Activated CD4-positive, alpha-beta T cell treated with anti-CD3 and anti-CD28 coated beads, Interleukin-2, amount 10 ng/mL, durations not matched to agents 7 days and 5 days (primary cell): ENCODE measurements at regions not wholly inside any gene's neighbourhood (a gene's known extent, or its start where the extent isn't known, plus 50 kb on each side); places are given as distances from the start of the nearest gene placed in this dataset.

Source experiments
- CTCF ChIA-PET: fragments of 350-600 bp; sonication (Branson Sonifier 250); formaldehyde crosslinking; loops from one replicate; lab custom pipeline; 2021; ENCODE audit warnings: antibody characterized with exemption; lab: Charles Lee
- POLR2A ChIA-PET: fragments of 350-600 bp; sonication (Branson Sonifier 250); formaldehyde crosslinking; loops from one replicate; lab custom pipeline; 2021; ENCODE audit warnings: antibody characterized with exemption; lab: Charles Lee
- DNase-seq: peaks from one replicate; pipeline ENCODE4 v3.0.0-alpha.2; 2020
- H3K27ac Mint-ChIP-seq: one replicate; pipeline ENCODE4 v1.8.0; 2021; ENCODE audit warnings: mild to moderate bottlenecking, moderate library complexity, mixed read lengths
- H3K27me3 Mint-ChIP-seq: one replicate; pipeline ENCODE4 v1.8.0; 2021; ENCODE audit warnings: mixed read lengths
- H3K36me3 Mint-ChIP-seq: one replicate; pipeline ENCODE4 v1.8.0; 2021; ENCODE audit warnings: low read depth, mixed read lengths
- H3K4me1 Mint-ChIP-seq: one replicate; pipeline ENCODE4 v1.8.0; 2021; ENCODE audit warnings: mixed read lengths
- H3K4me3 Mint-ChIP-seq: one replicate; pipeline ENCODE4 v1.8.0; 2021; ENCODE audit warnings: mild to moderate bottlenecking, moderate library complexity, mixed read lengths
- H3K9me3 Mint-ChIP-seq: one replicate; pipeline ENCODE4 v1.8.0; 2021; ENCODE audit warnings: mixed read lengths

DNA sequence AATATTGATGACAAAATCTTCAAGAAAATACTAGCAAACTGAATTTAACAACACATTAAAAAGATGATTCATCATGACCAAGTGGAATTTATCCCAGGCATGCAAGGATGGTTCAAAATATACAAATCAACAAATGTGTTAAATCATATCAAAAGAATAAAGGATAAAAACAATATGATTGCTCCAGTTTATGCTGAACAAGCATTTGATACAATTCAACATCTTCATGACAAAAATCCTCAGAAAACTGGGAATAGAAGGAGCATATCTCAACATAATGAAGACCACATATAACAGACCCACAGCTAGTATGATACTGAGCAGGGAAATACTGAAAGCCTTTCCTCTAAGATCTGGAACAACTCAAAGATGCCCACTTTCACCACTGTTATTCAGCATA, 352.3 kb downstream of the PYDC2 start:
- no peak for DNase-seq
- no peaks in the 10 kb centered on the region for H3K4me1 Mint-ChIP-seq
- H3K27me3 Mint-ChIP-seq: no peaks in the 10 kb centered on the region
- no peak overlapping the region for H3K4me3 Mint-ChIP-seq
- CTCF ChIA-PET: no interaction called here
- no peak overlapping the region for H3K27ac Mint-ChIP-seq
- H3K9me3 Mint-ChIP-seq: peaks cover 6% of the 10 kb centered on the region
- H3K36me3 Mint-ChIP-seq: no peaks in the 10 kb centered on the region
- POLR2A ChIA-PET: no interaction called here

DNA sequence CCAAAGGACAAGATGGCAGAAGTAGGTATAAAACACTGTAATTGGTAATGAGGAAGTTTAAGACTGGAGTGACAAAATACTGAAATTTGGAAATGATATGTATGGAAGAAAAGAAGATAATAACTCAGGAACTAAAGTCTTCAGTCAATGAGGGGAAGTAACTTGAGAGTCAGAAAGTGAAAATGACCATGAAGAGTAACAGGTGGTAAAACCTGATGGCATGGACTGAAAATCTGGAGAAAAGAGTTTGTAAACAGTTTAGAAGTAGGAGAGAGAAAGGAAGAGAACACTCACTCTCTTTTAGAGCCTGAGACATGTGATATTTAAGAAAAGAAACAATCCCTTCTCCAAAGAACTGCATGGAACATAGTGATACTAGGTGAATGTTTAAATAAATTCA, 387.9 kb downstream of the PYDC2 start:
- Mint-ChIP-seq H3K4me3 (no peak overlapping the region), H3K27ac (no peak overlapping the region), H3K27me3 (no peaks in the 10 kb centered on the region), H3K9me3 (peaks cover 2% of the 10 kb centered on the region), H3K4me1 (no peaks in the 10 kb centered on the region), H3K36me3 (no peaks in the 10 kb centered on the region)
- DNase-seq: no peak
- POLR2A ChIA-PET: no interaction called here
- CTCF ChIA-PET: no interaction called here

DNA sequence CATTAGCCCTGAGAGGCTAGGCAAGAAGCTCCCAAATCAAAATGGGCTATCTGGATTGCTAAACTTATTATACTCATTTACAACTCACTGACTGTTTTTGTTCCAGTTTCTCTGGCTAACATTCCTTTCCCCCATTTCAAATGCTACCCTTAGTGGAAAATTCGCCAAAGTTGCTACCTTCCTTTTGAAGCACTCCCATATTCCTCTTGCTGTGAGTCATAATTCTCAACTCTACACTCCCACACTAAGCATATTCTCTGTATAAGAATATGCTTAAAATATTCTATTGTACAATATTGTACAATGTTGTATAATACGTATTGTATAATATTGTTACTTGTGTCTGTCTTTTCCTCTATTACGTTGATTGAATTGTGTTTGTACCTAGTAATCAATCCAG, 398.6 kb downstream of the PYDC2 start:
- POLR2A ChIA-PET: no interaction called here
- no peak overlapping the region for H3K27ac Mint-ChIP-seq
- no peaks in the 10 kb centered on the region for H3K4me1 Mint-ChIP-seq
- no peaks in the 10 kb centered on the region for H3K36me3 Mint-ChIP-seq
- CTCF ChIA-PET: no interaction called here
- no peak for DNase-seq
- no peaks in the 10 kb centered on the region for H3K27me3 Mint-ChIP-seq
- H3K9me3 Mint-ChIP-seq: peaks cover 5% of the 10 kb centered on the region
- no peak overlapping the region for H3K4me3 Mint-ChIP-seq

DNA sequence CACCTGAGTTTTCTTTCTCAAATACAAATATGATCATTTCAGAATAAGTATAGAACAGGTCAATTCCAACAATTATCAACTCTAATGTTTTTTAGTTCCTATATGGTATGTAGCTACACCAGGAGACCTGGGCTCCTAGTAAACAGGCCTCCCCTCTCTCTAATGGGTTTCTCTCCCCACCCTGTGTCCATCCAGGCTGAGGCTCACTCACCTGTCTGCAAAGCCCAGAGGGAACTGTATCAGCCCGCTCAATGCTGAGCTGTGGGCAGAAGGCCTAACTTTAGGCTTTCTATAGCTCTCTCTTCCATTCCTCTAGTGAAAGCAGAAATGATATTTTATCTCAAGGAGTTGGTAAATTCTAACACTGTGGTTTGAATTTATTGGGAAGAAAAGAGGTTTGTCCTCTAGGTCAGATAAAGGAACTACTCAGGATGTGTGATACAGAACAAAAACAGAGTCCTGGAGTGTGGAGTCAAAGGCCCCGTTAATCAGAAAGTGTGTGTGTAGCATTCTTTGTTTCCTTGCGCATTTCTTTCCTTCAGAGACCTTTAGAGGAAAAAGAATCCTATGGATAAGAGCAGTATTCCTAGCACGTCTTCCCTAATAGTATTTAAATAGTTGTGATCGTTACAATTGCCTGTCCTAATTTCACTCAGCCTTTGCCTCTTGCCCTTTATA, 408.9 kb downstream of the PYDC2 start:
- no peaks in the 10 kb centered on the region for H3K27me3 Mint-ChIP-seq
- no peak overlapping the region for H3K4me3 Mint-ChIP-seq
- DNase-seq: no peak
- no peak overlapping the region for H3K27ac Mint-ChIP-seq
- CTCF ChIA-PET: no interaction called here
- H3K36me3 Mint-ChIP-seq: no peaks in the 10 kb centered on the region
- no peaks in the 10 kb centered on the region for H3K4me1 Mint-ChIP-seq
- peaks cover 2% of the 10 kb centered on the region for H3K9me3 Mint-ChIP-seq
- POLR2A ChIA-PET: no interaction called here

DNA sequence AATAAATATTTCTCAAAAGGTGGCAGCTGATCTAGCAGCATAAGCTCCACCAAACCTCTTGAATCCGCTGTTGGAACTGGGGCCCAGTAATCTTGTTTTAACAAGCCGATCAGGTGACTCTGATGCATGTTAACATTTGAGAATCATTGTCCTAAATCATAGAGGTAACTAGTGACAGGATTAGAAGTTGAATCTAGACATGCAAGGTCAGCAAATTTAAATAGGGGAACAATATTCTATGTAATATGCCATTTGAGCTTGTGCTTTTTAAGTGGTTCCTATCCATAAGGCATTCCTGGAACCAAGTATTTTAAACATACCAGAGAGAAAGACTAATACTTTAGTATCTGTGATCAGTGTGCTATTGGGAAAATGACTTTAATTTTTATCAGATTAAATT, 412.8 kb downstream of the PYDC2 start:
- DNase-seq: no peak
- Mint-ChIP-seq H3K9me3 (no peaks in the 10 kb centered on the region), H3K27me3 (no peaks in the 10 kb centered on the region), H3K27ac (no peak overlapping the region), H3K4me3 (no peak overlapping the region), H3K36me3 (no peaks in the 10 kb centered on the region), H3K4me1 (no peaks in the 10 kb centered on the region)
- CTCF ChIA-PET: no interaction called here
- POLR2A ChIA-PET: no interaction called here

DNA sequence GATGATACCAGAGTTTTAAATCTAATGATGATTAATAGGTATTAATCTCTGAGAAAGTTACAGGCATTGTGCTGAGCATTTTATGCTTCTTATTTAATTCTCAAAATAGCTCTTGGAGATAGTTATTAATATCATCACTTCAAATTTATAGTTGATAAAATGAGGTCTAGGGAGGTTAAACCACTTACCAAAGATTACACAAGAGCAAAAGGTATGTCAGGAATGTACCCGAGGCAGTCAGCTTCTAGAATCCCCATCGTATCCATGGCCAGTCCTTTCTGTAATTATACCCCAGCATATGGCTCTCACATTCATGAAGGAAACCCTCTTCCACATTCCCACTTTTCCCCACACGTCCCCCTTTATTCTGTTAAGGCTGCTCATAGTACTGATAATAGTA, 421.3 kb downstream of the PYDC2 start:
- H3K36me3 Mint-ChIP-seq: no peaks in the 10 kb centered on the region
- ChIA-PET POLR2A (no interaction called here), CTCF (no interaction called here)
- no peaks in the 10 kb centered on the region for H3K4me1 Mint-ChIP-seq
- H3K27ac Mint-ChIP-seq: no peak overlapping the region
- no peak for DNase-seq
- H3K9me3 Mint-ChIP-seq: no peaks in the 10 kb centered on the region
- no peaks in the 10 kb centered on the region for H3K27me3 Mint-ChIP-seq
- H3K4me3 Mint-ChIP-seq: no peak overlapping the region

DNA sequence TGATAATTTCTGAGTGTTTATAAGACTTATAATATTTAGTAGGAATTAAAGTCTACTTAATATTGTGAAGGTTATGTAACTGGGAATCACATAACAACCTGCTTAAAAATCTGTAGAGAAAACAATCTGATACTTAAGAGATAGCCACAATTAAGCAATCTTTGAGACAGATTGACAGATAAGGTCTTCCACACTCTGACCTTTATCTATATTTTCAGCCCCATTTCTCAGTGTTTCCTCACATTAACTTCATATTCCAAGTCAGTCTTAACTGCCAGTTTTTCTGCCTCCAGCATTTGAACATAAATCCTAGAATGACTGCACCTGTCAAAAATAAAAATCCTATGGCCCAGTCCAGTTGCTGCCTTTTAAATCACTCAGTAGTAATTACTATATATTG, 423.2 kb downstream of the PYDC2 start:
- no peaks in the 10 kb centered on the region for H3K9me3 Mint-ChIP-seq
- CTCF ChIA-PET: no interaction called here

DNA sequence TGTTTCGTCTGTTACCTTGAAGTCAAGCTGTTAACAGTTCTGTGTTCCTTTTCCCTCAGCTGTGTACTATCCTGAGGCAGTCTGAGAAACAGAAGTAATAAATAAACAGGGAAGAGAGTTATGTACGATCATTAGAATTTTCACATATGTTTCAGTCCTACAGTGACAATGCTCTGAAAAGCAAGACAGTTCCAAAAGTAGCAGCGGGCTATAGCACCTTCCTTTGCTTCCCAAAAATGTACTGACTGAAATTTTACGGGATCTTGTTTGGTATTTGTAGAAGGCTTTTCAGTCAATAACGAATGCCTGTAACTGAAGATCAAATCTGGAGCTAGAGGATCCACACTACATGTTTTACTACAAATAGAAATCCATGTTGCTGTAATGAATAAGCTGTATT, 428.1 kb downstream of the PYDC2 start:
- H3K9me3 Mint-ChIP-seq: no peaks in the 10 kb centered on the region
- no peaks in the 10 kb centered on the region for H3K4me1 Mint-ChIP-seq
- ChIA-PET POLR2A (no interaction called here), CTCF (no interaction called here)
- no peak for DNase-seq
- no peak overlapping the region for H3K4me3 Mint-ChIP-seq
- H3K36me3 Mint-ChIP-seq: no peaks in the 10 kb centered on the region
- H3K27me3 Mint-ChIP-seq: no peaks in the 10 kb centered on the region
- no peak overlapping the region for H3K27ac Mint-ChIP-seq

More for the DNA sequence above, 423.2 kb downstream of the PYDC2 start:
- POLR2A ChIA-PET: no interaction called here
- no peak for DNase-seq
- no peaks in the 10 kb centered on the region for H3K36me3 Mint-ChIP-seq
- H3K27ac Mint-ChIP-seq: no peak overlapping the region
- H3K4me1 Mint-ChIP-seq: no peaks in the 10 kb centered on the region
- H3K27me3 Mint-ChIP-seq: no peaks in the 10 kb centered on the region
- H3K4me3 Mint-ChIP-seq: no peak overlapping the region

DNA sequence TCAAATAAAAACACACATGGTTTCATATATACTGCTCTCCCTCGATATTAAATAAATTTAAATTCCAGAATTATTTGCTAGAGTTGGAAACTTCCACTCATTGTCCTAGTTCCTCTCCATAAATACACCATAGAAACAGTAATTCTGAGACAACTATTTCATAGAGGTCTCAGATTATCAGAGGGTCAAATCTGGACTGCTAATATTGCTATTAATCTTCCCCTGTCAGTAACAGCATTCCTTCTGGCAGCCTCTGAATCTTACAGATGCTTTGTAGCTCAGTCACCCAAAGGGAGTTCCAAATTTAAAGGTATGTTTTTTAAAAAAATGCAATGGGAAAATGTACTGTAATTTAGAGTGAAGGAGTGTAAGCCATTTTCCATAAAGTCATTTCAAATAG, 428.8 kb downstream of the PYDC2 start:
- ChIA-PET CTCF (no interaction called here), POLR2A (no interaction called here)
- H3K4me1 Mint-ChIP-seq: no peaks in the 10 kb centered on the region
- no peak overlapping the region for H3K27ac Mint-ChIP-seq
- H3K9me3 Mint-ChIP-seq: no peaks in the 10 kb centered on the region
- H3K36me3 Mint-ChIP-seq: no peaks in the 10 kb centered on the region
- no peak overlapping the region for H3K4me3 Mint-ChIP-seq
- H3K27me3 Mint-ChIP-seq: no peaks in the 10 kb centered on the region
- DNase-seq: no peak

DNA sequence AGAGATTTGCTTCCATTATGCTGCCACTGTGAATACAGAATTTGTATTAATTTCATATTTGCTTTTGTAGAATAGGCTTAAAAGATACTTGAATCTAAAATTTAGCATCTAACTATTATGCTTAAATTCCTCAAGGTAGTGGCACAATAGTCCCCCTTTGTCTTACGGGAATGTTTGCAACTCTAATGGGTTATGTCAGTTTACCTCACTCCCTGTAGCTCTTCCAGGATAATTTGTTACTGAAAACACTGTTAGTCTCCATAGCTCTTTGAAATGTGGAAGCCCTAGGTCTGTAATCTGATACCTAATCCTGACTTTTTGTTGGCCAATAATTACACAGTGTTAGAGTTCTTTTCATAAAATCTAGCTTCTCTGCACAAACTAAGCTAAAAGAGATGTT, 433.4 kb downstream of the PYDC2 start:
- H3K27ac Mint-ChIP-seq: no peak overlapping the region
- ChIA-PET CTCF (no interaction called here), POLR2A (no interaction called here)
- no peak for DNase-seq
- no peaks in the 10 kb centered on the region for H3K27me3 Mint-ChIP-seq
- no peak overlapping the region for H3K4me3 Mint-ChIP-seq
- H3K9me3 Mint-ChIP-seq: no peaks in the 10 kb centered on the region
- no peaks in the 10 kb centered on the region for H3K4me1 Mint-ChIP-seq
- H3K36me3 Mint-ChIP-seq: no peaks in the 10 kb centered on the region

DNA sequence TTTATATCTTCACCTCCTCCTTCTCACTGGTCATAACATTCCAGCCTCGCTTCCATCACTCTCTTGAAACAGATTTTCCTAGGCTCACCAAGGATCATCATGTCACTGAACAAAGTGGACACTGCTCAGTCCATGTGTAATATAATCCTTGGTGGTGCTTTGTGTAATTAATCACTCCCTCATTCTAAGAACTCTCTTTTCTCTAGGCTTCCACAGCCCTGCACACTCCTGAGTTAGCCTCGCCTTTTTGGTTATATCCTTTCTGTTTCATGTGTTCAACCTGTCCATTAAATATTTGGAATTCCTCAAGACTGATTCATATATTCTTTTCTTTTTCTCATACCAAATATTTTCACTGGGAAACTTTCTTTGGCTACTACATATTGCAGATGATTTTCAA, 440.8 kb downstream of the PYDC2 start:
- no peaks in the 10 kb centered on the region for H3K27me3 Mint-ChIP-seq
- no peaks in the 10 kb centered on the region for H3K9me3 Mint-ChIP-seq
- no peak overlapping the region for H3K4me3 Mint-ChIP-seq
- POLR2A ChIA-PET: no interaction called here
- no peaks in the 10 kb centered on the region for H3K36me3 Mint-ChIP-seq
- DNase-seq: no peak
- H3K27ac Mint-ChIP-seq: no peak overlapping the region
- no peaks in the 10 kb centered on the region for H3K4me1 Mint-ChIP-seq
- CTCF ChIA-PET: no interaction called here

DNA sequence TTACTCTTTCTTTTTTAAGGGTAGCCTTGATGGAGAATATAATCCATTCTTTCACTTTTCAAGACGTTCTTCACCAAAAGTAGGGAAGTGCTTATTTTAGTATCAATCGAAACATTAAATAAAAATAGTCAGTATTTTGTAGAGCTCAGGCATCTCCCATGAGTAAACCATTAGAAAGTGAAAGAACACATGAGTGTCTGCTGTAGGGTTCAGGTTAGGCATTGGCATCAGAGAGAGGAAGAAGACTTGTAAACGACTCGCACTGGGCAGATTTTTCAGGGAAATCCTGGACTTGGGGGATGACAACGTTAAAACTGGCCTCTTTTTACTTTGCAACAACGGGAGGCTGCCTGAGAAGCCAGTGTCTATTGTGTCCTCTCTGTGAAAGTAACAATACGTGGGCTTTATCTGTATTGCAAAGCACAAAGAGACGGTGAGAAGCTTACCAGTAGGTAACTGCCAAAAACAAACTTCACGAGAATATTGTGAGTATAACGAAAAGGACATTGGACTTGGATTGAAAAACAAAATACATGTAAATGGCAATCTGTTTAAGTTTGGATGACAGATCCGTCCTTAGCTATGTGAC, 451.7 kb downstream of the PYDC2 start:
- Mint-ChIP-seq H3K4me1 (no peaks in the 10 kb centered on the region), H3K4me3 (no peak overlapping the region), H3K9me3 (peaks cover 9% of the 10 kb centered on the region), H3K27me3 (no peaks in the 10 kb centered on the region), H3K27ac (no peak overlapping the region), H3K36me3 (no peaks in the 10 kb centered on the region)
- no peak for DNase-seq
- ChIA-PET CTCF (interaction anchor here (0.6 kb wide), 1 partner anchor 1874 kb away, joined by 4 read pairs; no protein-coding TSS in a partner anchor), POLR2A (no interaction called here)

DNA sequence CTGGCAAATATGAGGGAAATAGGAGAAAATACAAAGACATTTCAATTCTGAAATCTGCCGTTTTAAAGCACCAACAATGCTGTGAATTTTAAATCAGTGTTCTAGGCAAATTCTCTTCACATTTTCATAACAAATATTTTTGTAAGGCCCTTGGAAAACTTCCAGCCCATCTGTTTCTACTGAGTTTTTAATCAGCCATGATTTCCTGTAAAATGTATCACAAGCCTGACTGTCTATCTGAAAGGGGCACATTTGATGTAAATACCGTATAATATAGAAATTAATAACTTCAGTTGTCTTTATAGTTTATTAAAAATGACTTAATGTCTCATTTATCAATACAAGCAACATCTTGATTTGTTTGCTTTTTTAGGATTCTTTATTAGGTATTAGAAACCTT, 454.7 kb downstream of the PYDC2 start:
- H3K36me3 Mint-ChIP-seq: no peaks in the 10 kb centered on the region
- H3K27me3 Mint-ChIP-seq: no peaks in the 10 kb centered on the region
- no peak overlapping the region for H3K27ac Mint-ChIP-seq
- H3K4me1 Mint-ChIP-seq: no peaks in the 10 kb centered on the region
- peaks cover 9% of the 10 kb centered on the region for H3K9me3 Mint-ChIP-seq
- no peak for DNase-seq
- CTCF ChIA-PET: no interaction called here
- no peak overlapping the region for H3K4me3 Mint-ChIP-seq
- POLR2A ChIA-PET: no interaction called here

DNA sequence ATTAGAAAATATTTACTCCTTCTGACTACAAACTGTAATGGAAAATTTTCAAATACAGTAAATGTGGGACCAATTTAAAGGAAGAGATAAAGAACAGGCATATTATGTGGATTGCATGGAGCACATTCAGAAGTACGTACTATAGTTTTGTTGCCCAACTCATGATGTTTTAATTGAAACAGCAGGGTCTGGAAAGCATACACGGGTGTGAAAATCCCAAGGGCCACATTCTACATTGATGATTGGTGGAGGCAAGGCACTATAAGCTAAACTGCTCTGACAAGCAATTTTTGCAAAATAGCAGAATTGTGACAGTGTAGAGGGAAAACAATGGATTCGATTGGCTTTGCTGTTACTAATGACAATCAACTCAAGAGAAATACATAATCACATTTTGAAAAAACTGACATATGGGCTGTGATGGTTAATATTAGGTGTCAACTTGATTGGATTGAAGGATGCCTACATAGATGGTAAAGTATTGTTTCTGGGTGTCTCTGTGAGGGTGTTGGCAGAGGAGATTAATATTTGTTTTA, 458.6 kb downstream of the PYDC2 start:
- ChIA-PET POLR2A (no interaction called here), CTCF (no interaction called here)
- Mint-ChIP-seq H3K36me3 (no peaks in the 10 kb centered on the region), H3K27me3 (no peaks in the 10 kb centered on the region), H3K4me1 (no peaks in the 10 kb centered on the region), H3K27ac (no peak overlapping the region), H3K9me3 (no peaks in the 10 kb centered on the region), H3K4me3 (no peak overlapping the region)
- no peak for DNase-seq
